ENCODE measurements at regions not wholly inside any gene's neighbourhood (a gene's known extent, or its start where the extent isn't known, plus 50 kb on each side); places are given as distances from the start of the nearest gene placed in this dataset.
"Not testable (repeated sequence)": the region's sequence is repeated elsewhere in the genome, so short reads cannot be mapped to it uniquely, and the experiment has no call there.

DNA sequence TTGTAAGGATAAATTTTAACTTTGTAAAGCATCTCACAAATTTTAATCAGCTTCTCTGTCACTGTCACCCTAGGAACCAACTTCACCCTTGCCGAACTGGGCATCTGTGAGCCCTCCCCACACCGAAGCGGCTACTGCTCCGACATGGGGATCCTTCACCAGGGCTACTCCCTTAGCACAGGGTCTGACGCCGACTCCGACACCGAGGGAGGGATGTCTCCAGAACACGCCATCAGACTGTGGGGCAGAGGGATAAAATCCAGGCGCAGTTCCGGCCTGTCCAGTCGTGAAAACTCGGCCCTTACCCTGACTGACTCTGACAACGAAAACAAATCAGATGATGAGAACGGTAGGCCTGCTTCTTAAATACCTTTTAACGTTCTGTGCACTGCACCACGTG, 916.3 kb upstream of the WWC1 start:
- no peaks in the 10 kb centered on the region for H3K36me3 Mint-ChIP-seq

DNA sequence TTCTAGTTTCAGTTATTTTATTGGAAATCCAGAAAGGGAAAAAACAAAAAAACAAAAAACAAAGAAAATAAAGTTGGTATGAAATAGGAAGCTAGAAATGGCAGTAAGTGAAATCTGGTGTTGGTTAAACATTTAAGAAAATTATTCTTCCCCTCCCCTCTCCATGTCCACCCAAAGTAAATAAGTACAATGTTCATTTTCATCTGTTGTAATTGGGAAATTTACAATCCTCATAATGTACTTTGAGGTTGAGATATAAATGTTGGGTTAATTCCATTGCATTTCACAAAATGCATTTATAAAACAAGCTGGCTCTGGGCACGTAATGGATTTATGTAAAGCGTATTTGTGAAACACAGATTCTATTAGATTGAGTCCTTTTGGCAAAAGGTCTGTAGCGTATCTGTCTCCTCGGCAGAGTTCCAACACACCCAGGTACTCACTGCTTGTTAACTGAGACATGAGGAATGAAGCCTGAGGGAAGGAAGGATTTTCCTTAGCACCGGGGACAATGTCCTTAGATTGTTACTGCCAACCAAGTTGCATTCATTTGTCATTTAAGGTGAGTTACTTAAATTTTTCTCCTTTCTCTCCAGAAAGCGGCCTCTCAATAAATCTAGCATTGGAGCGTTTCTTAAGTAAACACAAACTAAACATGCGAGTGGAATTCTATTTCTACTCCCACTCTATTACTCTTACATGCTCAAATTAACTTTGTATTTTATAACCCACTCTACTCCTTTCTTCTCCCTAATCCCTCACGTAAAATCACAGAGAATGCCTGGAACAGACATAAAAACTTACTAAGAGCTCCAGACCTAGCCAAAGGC, 912.3 kb upstream of the WWC1 start:
- H3K36me3 Mint-ChIP-seq = no peaks in the 10 kb centered on the region
- CTCF ChIA-PET = no interaction called here
- H3K9me3 Mint-ChIP-seq = peaks cover 15% of the 10 kb centered on the region

More for the DNA sequence above, 916.3 kb upstream of the WWC1 start:
- ChIA-PET POLR2A (no interaction called here), CTCF (no interaction called here)
- Mint-ChIP-seq H3K4me1 (ENCODE audit: low read depth) (no peaks in the 10 kb centered on the region), H3K27me3 (no peaks in the 10 kb centered on the region), H3K4me3 (no peak overlapping the region), H3K27ac (no peak overlapping the region), H3K9me3 (peaks cover 15% of the 10 kb centered on the region)
- intact Hi-C loops (cut with micrococcal nuclease) = no loop called here
- DNase-seq = no peak

DNA sequence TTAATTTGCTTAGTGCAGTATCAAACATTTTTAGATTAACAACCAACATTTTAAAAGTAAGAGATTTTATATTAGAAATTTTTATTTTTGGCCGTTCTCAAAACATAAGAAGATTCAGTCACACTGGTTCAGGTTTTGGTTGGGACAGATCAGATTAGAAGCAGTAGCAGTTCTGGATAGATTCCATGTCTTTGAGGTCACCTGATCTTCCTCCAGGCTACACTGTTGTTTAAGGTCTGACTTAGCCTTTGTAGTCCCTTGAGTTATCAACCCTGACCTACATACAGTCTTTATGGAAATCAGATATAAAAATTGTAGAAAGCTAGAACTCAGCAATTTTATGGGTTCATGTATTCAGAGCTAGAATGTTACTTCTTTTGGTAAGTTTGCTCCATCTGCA, 910.0 kb upstream of the WWC1 start:
- DNase-seq = no peak
- no peaks in the 10 kb centered on the region for H3K36me3 Mint-ChIP-seq
- ChIA-PET CTCF (no interaction called here), POLR2A (no interaction called here)
- no peaks in the 10 kb centered on the region for H3K4me1 Mint-ChIP-seq (ENCODE audit: low read depth)
- no peak overlapping the region for H3K4me3 Mint-ChIP-seq
- H3K9me3 Mint-ChIP-seq = peaks cover 14% of the 10 kb centered on the region
- no peaks in the 10 kb centered on the region for H3K27me3 Mint-ChIP-seq
- intact Hi-C loops (cut with micrococcal nuclease) = no loop called here
- H3K27ac Mint-ChIP-seq = no peak overlapping the region

More for the DNA sequence above, 912.3 kb upstream of the WWC1 start:
- Mint-ChIP-seq H3K4me1 (ENCODE audit: low read depth) (no peaks in the 10 kb centered on the region), H3K27ac (no peak overlapping the region), H3K27me3 (no peaks in the 10 kb centered on the region), H3K4me3 (no peak overlapping the region)
- DNase-seq = no peak
- intact Hi-C loops (cut with micrococcal nuclease) = no loop called here
- POLR2A ChIA-PET = no interaction called here

DNA sequence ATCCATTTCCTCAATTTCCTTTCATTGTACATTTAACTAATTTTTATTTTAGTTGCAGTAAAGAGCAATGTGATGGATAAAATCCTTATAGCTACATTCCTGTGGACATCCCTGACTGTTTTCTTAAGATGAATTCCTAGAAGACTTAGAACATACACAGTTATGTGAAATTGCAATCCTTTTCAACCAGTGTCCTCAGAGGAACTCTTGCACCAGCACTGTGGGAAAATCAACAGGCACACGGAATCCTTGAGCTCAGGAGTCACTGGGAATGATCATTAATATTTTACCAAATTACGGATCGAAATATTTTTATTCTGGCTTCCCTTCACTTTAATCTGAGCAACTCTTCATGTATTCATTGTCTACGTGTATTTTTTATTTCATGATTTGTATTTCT, 901.9 kb upstream of the WWC1 start:
- CTCF ChIA-PET = no interaction called here
- no peak for DNase-seq
- intact Hi-C loops (cut with micrococcal nuclease) = no loop called here
- peaks cover 27% of the 10 kb centered on the region for H3K9me3 Mint-ChIP-seq
- no peaks in the 10 kb centered on the region for H3K27me3 Mint-ChIP-seq
- H3K27ac Mint-ChIP-seq = no peak overlapping the region
- H3K4me1 Mint-ChIP-seq (ENCODE audit: low read depth) = no peaks in the 10 kb centered on the region
- H3K36me3 Mint-ChIP-seq = no peaks in the 10 kb centered on the region
- H3K4me3 Mint-ChIP-seq = no peak overlapping the region
- POLR2A ChIA-PET = no interaction called here

DNA sequence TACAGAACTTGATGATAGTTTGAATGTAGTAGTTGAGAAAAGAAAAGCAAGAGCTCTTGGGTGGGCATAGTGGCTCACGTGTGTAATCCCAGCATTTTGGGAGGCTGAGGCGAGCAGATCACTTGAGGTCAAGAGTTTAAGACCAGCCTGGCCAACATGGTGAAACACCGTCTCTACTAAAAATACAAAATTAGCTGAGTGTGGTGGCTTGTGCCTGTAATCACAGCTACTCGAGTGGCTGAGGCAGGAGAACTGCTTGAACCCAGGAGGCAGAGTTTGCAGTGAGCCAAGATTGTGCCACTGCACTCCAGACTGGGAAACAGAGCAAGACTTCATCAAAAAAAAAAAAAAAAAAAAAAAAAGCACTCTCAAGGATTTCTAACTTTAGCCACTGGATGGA, 900.2 kb upstream of the WWC1 start:
- H3K4me3 Mint-ChIP-seq; CTCF ChIA-PET; H3K27ac Mint-ChIP-seq; H3K36me3 Mint-ChIP-seq; DNase-seq; H3K27me3 Mint-ChIP-seq; intact Hi-C loops (cut with micrococcal nuclease); H3K4me1 Mint-ChIP-seq (ENCODE audit: low read depth); POLR2A ChIA-PET: not testable (repeated sequence)
- H3K9me3 Mint-ChIP-seq = peaks cover 27% of the 10 kb centered on the region

DNA sequence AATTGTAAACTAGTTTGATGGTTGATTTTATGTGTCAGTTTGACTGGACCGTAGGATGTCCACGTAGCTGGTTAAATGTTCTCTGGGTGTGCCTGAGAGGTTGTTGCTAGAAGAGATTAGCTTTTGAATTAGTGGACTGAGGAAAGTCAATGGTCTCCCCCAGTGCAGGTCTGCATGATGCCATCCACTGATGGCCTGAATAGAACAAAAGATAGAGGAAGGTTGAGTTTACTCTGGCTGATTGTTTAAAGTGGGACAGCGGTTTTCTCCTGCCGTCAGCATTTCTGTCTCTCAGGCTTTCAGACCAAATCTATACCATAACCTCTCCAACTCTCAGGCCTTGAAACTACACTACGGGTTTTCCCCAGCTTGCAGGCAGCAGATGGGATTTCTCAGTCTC, 899.2 kb upstream of the WWC1 start:
- Mint-ChIP-seq H3K36me3 (no peaks in the 10 kb centered on the region), H3K27ac (no peak overlapping the region), H3K9me3 (peaks cover 26% of the 10 kb centered on the region), H3K27me3 (no peaks in the 10 kb centered on the region), H3K4me1 (ENCODE audit: low read depth) (no peaks in the 10 kb centered on the region), H3K4me3 (no peak overlapping the region)
- intact Hi-C loops (cut with micrococcal nuclease) = no loop called here
- DNase-seq = no peak
- ChIA-PET CTCF (no interaction called here), POLR2A (no interaction called here)

DNA sequence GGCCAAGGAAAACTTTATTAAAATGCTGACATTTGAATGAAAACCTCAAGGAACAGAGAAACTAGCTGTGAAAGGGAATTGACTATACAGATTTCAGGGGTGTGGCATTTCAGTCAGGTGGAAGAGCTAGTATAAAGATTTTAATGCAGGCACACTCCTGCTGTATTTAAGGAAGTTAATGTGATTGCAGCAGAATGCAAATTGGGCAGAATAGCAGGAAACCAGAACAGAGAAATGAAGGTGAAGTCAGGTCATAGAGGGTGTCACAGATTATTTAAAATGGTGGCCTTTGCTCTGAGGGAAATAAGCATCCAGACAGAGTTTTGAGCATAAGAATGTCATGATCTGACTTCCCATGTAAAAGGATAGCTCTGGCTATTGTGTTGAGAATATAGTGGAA, 898.1 kb upstream of the WWC1 start:
- Mint-ChIP-seq H3K36me3 (no peaks in the 10 kb centered on the region), H3K27me3 (no peaks in the 10 kb centered on the region), H3K4me3 (no peak overlapping the region), H3K9me3 (peaks cover 23% of the 10 kb centered on the region), H3K4me1 (ENCODE audit: low read depth) (no peaks in the 10 kb centered on the region), H3K27ac (no peak overlapping the region)
- intact Hi-C loops (cut with micrococcal nuclease) = no loop called here
- DNase-seq = no peak
- POLR2A ChIA-PET = no interaction called here
- CTCF ChIA-PET = no interaction called here

DNA sequence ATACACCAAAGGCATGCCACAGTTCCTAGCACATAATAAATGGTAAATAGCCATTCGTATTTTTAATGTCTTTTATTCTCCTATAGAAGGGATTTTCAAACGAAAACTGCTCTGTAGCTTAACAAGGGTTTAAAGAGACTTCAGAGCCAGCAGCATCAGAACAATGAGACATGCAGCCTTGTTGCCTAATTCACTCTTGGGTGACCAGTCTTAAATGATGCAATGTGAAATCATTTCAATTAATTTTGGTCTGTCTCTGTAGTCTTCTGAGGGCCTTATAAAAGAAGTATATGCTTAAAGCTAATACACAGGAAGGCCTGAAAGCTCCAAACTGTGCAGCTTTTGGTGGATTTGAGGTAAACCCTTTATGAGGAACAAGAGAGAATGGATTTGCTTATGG, 888.8 kb upstream of the WWC1 start:
- ChIA-PET POLR2A (no interaction called here), CTCF (no interaction called here)
- Mint-ChIP-seq H3K4me1 (ENCODE audit: low read depth) (no peaks in the 10 kb centered on the region), H3K4me3 (no peak overlapping the region), H3K27ac (no peak overlapping the region), H3K27me3 (no peaks in the 10 kb centered on the region), H3K9me3 (peaks cover 8% of the 10 kb centered on the region), H3K36me3 (no peaks in the 10 kb centered on the region)
- DNase-seq = no peak
- intact Hi-C loops (cut with micrococcal nuclease) = no loop called here

DNA sequence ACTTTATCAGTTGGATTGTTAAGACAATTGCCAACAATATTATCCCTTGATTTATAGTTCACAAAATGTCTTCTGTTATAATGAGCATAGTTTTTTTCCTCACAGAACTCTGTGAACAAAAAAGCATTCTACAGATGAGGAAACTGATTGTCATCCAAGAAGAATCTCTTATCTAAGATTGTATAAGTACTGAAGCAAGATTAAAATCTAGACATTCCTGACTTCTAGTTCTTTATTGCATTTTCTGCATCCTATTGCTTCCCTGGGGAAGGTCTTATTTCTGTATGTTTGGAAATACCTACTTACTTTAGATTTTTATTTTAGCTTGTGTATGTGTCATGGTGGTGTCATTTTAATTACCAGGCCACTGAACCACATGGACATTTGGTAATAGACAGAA, 884.9 kb upstream of the WWC1 start:
- no peak for DNase-seq
- H3K36me3 Mint-ChIP-seq = no peaks in the 10 kb centered on the region
- intact Hi-C loops (cut with micrococcal nuclease) = no loop called here
- ChIA-PET CTCF (no interaction called here), POLR2A (no interaction called here)
- H3K4me3 Mint-ChIP-seq = no peak overlapping the region
- H3K4me1 Mint-ChIP-seq (ENCODE audit: low read depth) = no peaks in the 10 kb centered on the region
- no peaks in the 10 kb centered on the region for H3K27me3 Mint-ChIP-seq
- peaks cover 4% of the 10 kb centered on the region for H3K9me3 Mint-ChIP-seq
- no peak overlapping the region for H3K27ac Mint-ChIP-seq

DNA sequence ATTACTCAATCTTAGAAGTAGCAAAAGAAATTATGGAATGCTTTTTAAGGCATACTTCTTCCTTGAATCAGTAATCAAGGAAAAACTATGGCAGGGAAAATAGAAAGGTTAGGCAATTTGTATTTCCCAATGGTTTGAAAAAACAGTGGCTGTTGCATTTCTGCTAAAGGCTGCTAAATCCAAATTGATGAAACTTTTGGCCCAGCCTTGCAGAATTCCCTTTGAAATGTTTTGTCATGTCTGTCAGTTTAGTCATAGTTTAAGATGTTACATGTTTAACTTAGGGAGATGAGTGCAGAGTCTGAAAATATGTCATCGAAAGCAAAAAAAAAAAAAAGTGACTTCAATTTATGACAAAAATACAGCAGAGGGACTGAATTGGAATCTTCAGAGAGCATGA, 878.9 kb upstream of the WWC1 start:
- H3K27me3 Mint-ChIP-seq = no peaks in the 10 kb centered on the region
- H3K36me3 Mint-ChIP-seq = no peaks in the 10 kb centered on the region
- intact Hi-C loops (cut with micrococcal nuclease) = no loop called here
- H3K4me1 Mint-ChIP-seq (ENCODE audit: low read depth) = no peaks in the 10 kb centered on the region
- H3K27ac Mint-ChIP-seq = no peak overlapping the region
- DNase-seq = no peak
- ChIA-PET POLR2A (no interaction called here), CTCF (no interaction called here)
- H3K9me3 Mint-ChIP-seq = peaks cover 5% of the 10 kb centered on the region
- no peak overlapping the region for H3K4me3 Mint-ChIP-seq

DNA sequence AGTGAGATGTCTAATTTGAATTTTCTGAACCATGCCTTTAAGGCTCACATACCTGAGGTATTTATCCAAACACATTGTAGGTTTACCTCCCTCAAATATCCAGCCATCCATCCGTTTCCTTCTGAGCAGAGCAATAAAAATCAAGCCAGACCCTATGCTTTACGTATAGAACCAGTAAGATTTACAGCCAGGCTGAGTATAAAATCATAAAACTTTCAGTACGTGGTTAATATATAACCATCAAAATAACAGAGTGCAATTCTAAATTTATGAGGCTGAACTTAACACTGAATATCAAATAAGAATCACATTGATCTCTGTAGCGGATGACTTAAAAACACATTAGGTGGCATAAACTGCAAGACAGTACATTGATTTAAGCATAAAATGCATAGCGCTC, 877.9 kb upstream of the WWC1 start:
- Mint-ChIP-seq H3K4me3 (no peak overlapping the region), H3K27me3 (no peaks in the 10 kb centered on the region), H3K36me3 (no peaks in the 10 kb centered on the region), H3K9me3 (peaks cover 5% of the 10 kb centered on the region), H3K27ac (no peak overlapping the region), H3K4me1 (ENCODE audit: low read depth) (no peaks in the 10 kb centered on the region)
- ChIA-PET POLR2A (no interaction called here), CTCF (no interaction called here)
- intact Hi-C loops (cut with micrococcal nuclease) = no loop called here
- no peak for DNase-seq

DNA sequence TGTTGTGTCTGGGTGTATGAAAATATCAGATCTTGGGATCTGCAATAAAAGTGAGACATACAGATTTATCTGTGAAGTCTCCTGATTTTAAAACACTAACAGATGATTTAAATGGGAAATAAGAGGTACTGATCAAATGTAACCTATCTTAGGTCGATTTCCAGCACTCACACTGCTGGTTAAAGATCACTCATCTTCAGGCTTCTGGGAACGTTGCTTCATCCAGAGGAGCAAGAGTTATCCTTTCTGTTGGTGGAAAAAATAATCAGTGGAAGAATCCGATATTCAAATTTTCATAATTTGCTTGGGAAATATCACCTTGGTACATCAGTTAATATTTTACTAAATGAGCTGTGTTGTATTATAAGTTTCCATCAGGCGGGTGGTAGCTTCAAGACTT, 876.8 kb upstream of the WWC1 start:
- Mint-ChIP-seq H3K4me1 (ENCODE audit: low read depth) (no peaks in the 10 kb centered on the region), H3K27ac (no peak overlapping the region), H3K4me3 (no peak overlapping the region), H3K36me3 (no peaks in the 10 kb centered on the region), H3K27me3 (no peaks in the 10 kb centered on the region), H3K9me3 (peaks cover 5% of the 10 kb centered on the region)
- intact Hi-C loops (cut with micrococcal nuclease) = no loop called here
- ChIA-PET CTCF (no interaction called here), POLR2A (no interaction called here)
- no peak for DNase-seq

DNA sequence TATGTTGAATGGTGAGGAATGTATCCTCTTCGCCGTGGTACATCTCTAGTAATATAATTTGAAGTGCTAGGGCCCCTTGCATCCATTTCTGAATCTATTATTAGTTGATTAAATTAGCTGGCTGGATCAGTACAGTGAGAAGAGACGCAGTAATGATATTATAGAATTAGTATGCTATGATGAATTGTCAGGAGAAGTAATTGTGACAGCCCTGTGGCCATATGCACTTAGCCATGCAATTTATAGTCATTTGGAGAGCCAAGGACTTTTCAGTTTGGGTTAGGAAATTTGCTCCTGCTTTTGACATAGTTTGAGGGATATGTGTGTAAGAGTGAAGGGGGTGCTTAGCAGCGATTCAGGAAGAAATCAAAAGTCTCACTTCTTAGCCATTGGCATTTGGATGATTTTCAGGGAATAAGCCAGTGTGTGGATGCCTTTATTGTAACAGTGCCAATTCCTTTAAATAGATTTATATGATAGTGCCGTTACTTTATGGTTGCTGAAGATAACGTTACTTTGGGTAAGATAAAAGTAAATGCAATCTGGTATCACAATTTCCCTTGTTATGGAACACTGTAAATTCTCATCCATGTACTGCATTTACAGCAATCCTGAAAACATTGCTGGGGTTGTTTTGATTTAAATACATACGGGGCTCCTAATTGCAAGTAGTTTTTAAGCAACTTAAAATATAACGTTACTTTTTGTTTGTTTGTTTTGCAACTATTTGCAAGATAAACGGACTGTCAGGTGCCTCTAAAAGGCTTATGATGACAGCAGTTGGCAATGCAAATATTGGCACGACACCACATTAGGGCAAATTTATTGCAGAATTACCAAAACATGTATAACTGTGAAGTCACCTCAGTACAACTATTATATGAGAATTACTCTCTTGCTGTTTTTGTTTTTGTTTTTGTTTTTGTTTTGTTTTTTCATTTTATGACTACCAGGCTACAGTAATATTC, 875.4 kb upstream of the WWC1 start:
- Mint-ChIP-seq H3K27ac (no peak overlapping the region), H3K27me3 (no peaks in the 10 kb centered on the region), H3K36me3 (no peaks in the 10 kb centered on the region), H3K4me3 (no peak overlapping the region), H3K9me3 (peaks cover 9% of the 10 kb centered on the region), H3K4me1 (ENCODE audit: low read depth) (no peaks in the 10 kb centered on the region)
- ChIA-PET POLR2A (no interaction called here), CTCF (no interaction called here)
- intact Hi-C loops (cut with micrococcal nuclease) = no loop called here
- no peak for DNase-seq
